ENCODE measurements at regions not wholly inside any gene's neighbourhood (a gene's known extent, or its start where the extent isn't known, plus 50 kb on each side); places are given as distances from the start of the nearest gene placed in this dataset.

GRCh38 chr4:62495032-62495431 lies 1294.9 kb downstream of the ADGRL3 start:
- TF ChIP-seq CTCF (IDR thresholded peaks at IDR 0.05) (no peak), EP300 (IDR thresholded peaks at IDR 0.05) (no peak), POLR2A (IDR thresholded peaks at IDR 0.05) (no peak)
